Kidney epithelial cell (primary cell): ENCODE measurements at regions not wholly inside any gene's neighbourhood (a gene's known extent, or its start where the extent isn't known, plus 50 kb on each side); places are given as distances from the start of the nearest gene placed in this dataset.

ENCODE experiments used
- DNase-seq: peaks from one replicate; pipeline ENCODE4 v3.0.0-alpha.2; 2010; ENCODE audit warnings: low read depth
- H3K27me3 ChIP-seq: 2 replicates; pipeline ENCODE4 v1.6.0; 2011; ENCODE audit warnings: low read length; ENCODE audit not compliant: control insufficient read depth, insufficient read depth
- H3K36me3 ChIP-seq: 2 replicates; pipeline ENCODE4 v1.5.1; 2011; ENCODE audit warnings: low read length; ENCODE audit not compliant: control insufficient read depth, insufficient read depth
- H3K4me3 ChIP-seq: 2 replicates; pipeline ENCODE4 v1.5.1; 2011; ENCODE audit warnings: low read depth, mild to moderate bottlenecking, control low read depth, low read length
- CTCF ChIP-seq: IDR thresholded peaks from 2 replicates; pipeline ENCODE4 v1.5.1; 2011; ENCODE audit warnings: mild to moderate bottlenecking, moderate library complexity, low read length, control low read depth, inconsistent platforms; ENCODE audit not compliant: insufficient read depth, poor library complexity, severe bottlenecking

- no peak for TF ChIP-seq CTCF
- H3K36me3 ChIP-seq: no peaks in the 10 kb centered on the region
- no peaks in the 10 kb centered on the region for H3K27me3 ChIP-seq
- H3K4me3 ChIP-seq: no peak overlapping the region
- no peak for DNase-seq
Measured at GRCh38 chr22:49326558-49326957, 501.1 kb downstream of the BRD1 start.

- no peaks in the 10 kb centered on the region for H3K27me3 ChIP-seq
- no peak for DNase-seq
- H3K4me3 ChIP-seq: no peak overlapping the region
- no peaks in the 10 kb centered on the region for H3K36me3 ChIP-seq
- no peak for TF ChIP-seq CTCF
Measured at GRCh38 chr22:49325531-49326395, 501.9 kb downstream of the BRD1 start.

GRCh38 chr22:49324527-49325491 lies 502.9 kb downstream of the BRD1 start:
- Histone ChIP-seq H3K36me3 (no peaks in the 10 kb centered on the region), H3K4me3 (no peak overlapping the region), H3K27me3 (no peaks in the 10 kb centered on the region)
- no peak for DNase-seq
- TF ChIP-seq CTCF: no peak

- no peak for TF ChIP-seq CTCF
Measured at GRCh38 chr22:49323751-49324415, 503.8 kb downstream of the BRD1 start.

GRCh38 chr22:49322861-49323622 lies 504.6 kb downstream of the BRD1 start:
- no peak for TF ChIP-seq CTCF
- Histone ChIP-seq H3K27me3 (no peaks in the 10 kb centered on the region), H3K4me3 (no peak overlapping the region), H3K36me3 (no peaks in the 10 kb centered on the region)
- no peak for DNase-seq

More at GRCh38 chr22:49323751-49324415, 503.8 kb downstream of the BRD1 start:
- no peak for DNase-seq
- Histone ChIP-seq H3K4me3 (no peak overlapping the region), H3K36me3 (no peaks in the 10 kb centered on the region), H3K27me3 (no peaks in the 10 kb centered on the region)
